ENCODE measurements at regions not wholly inside any gene's neighbourhood (a gene's known extent, or its start where the extent isn't known, plus 50 kb on each side); places are given as distances from the start of the nearest gene placed in this dataset.
A peak's percentile ranks its signal among the peaks of the same experiment; 100 is the strongest.

DNA sequence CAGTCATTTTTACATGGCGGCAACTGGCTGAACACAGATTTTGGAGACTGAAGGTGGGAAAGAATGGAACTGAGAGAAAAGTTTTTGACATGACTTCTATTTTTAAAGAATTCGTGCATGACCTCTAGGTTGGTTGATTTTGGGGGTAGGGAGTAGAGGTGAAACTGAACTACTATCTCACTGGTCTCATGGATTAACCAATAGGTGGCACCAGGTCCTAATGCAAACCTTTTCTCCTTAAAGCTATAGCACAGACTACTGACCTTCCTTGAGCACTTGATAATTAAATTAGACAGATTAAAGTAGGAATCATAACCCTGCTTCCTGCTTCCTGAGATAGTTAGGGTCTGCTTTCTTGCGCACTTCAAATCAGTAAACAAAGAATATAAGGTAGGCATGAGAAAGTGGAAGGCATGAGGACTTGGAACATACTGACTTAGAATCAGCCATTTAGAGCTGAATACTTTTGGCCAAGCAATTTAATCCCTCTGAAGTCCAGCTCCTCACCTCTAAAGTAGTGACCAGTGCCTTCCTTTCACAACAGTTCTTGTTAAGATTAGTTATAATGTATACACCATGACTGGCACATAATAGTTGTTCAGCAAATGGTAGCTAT, 206.0 kb downstream of the CENPF start:
- Histone ChIP-seq H3K36me3 (ENCODE audit: control insufficient read depth in 4 of 4, insufficient read depth in 4 of 4, low read length in 4 of 4) (no peaks in the 10 kb centered on the region), H3K4me1 (ENCODE audit: control insufficient read depth in 5 of 5, insufficient read depth in 5 of 5, low read length in 5 of 5) (no peaks in the 10 kb centered on the region), H3K9ac (ENCODE audit: insufficient read depth in 1 of 2, low read length in 2 of 2) (no peak overlapping the region), H3K4me3 (no peak overlapping the region), H3K9me3 (ENCODE audit: control insufficient read depth in 4 of 4, insufficient read depth in 3 of 4, low read length in 3 of 4) (peaks cover 0 to 6% (median 3%) of the 10 kb centered on the region in 4 donors), H3K27me3 (ENCODE audit: control insufficient read depth in 3 of 3, insufficient read depth in 3 of 3, low read length in 2 of 3) (no peaks in the 10 kb centered on the region), H3K27ac (ENCODE audit: low read depth in 1 of 2, low read length in 1 of 2) (no peak overlapping the region)
- WGBS, 2 donors: 61 to 66% methylated on average over 3 of the region's 3 CpGs
- ATAC-seq (ENCODE audit: insufficient read depth, low FRiP score) (no peak), DNase-seq (peak in 1 of 3 donors; percentile 3)
- TF ChIP-seq, protein P1, sequence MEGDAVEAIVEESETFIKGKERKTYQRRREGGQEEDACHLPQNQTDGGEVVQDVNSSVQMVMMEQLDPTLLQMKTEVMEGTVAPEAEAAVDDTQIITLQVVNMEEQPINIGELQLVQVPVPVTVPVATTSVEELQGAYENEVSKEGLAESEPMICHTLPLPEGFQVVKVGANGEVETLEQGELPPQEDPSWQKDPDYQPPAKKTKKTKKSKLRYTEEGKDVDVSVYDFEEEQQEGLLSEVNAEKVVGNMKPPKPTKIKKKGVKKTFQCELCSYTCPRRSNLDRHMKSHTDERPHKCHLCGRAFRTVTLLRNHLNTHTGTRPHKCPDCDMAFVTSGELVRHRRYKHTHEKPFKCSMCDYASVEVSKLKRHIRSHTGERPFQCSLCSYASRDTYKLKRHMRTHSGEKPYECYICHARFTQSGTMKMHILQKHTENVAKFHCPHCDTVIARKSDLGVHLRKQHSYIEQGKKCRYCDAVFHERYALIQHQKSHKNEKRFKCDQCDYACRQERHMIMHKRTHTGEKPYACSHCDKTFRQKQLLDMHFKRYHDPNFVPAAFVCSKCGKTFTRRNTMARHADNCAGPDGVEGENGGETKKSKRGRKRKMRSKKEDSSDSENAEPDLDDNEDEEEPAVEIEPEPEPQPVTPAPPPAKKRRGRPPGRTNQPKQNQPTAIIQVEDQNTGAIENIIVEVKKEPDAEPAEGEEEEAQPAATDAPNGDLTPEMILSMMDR (IDR thresholded peaks at IDR 0.05; ENCODE audit: control extremely low read depth, extremely low read depth): no peak

DNA sequence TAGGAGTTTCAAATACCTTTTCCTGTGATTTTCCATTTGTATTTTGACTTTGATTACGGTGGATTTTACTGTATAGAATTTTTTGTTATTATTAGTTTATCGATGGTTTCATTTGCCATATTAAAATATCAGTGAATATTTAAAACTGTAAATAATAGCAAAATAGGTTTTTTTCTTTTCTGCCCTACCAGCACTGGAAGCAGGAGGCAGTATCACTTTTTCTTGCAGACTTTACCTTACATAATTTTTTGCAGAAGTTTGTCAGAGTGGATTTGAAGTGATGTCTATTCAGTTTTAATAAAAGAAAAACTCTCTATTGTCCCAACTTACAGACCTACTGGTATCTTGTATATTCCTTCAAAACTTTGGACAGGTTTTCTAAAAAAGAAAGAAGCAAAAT, 213.6 kb downstream of the CENPF start:
- Histone ChIP-seq H3K9me3 (ENCODE audit: control insufficient read depth in 4 of 4, insufficient read depth in 3 of 4, low read length in 3 of 4) (no peaks in the 10 kb centered on the region), H3K27ac (ENCODE audit: low read depth in 1 of 2, low read length in 1 of 2) (no peak overlapping the region), H3K4me1 (ENCODE audit: control insufficient read depth in 5 of 5, insufficient read depth in 5 of 5, low read length in 5 of 5) (no peaks in the 10 kb centered on the region), H3K36me3 (ENCODE audit: control insufficient read depth in 4 of 4, insufficient read depth in 4 of 4, low read length in 4 of 4) (no peaks in the 10 kb centered on the region), H3K27me3 (ENCODE audit: control insufficient read depth in 3 of 3, insufficient read depth in 3 of 3, low read length in 2 of 3) (no peaks in the 10 kb centered on the region), H3K9ac (ENCODE audit: insufficient read depth in 1 of 2, low read length in 2 of 2) (no peak overlapping the region), H3K4me3 (no peak overlapping the region)
- 63 to 79% methylated on average over 2 of the region's 2 CpGs for WGBS, 2 donors
- no peak for DNase-seq
- TF ChIP-seq, protein P1 (IDR thresholded peaks at IDR 0.05; ENCODE audit: control extremely low read depth, extremely low read depth): no peak
- ATAC-seq (ENCODE audit: insufficient read depth, low FRiP score): no peak

DNA sequence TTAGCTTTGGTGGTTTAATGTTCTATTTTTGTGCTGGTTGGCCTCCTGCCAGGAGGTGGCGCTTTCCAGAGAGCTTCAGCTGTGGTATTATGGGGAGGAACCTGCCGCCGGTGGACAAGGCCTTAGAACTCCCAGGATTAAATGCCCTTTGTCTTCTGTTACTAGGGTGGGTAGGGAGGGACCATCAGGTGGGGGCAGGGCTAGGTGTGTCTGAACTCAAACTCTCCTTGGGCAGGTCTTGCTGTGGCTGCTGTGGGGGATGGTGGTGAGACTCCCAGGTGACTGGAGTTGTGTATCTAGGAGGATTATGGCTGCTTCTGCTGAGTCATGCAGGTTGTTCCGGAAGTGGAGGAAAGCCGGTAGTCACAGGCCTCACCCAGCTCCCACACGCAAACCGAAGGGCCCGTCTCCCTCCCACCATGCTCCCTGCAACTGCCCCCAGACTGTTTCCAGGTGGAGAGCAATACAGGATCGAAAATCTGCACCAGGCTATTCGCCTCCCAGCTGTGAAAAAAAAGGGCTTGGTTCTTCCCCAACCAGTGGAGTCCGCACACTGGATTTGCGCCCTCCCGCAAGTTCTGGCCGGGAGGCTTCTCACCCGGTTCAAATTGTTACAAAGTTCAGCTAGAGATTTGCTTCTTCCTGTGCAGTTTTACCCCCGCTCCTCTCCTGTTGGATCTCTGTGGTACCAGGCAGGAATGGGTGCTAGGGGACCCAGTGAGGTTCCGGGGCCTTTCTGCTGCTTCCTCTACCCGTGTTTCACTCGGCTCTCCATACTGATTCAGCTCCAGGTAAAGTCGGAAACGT, 220.5 kb downstream of the CENPF start:
- Histone ChIP-seq H3K9me3 (ENCODE audit: control insufficient read depth in 4 of 4, insufficient read depth in 3 of 4, low read length in 3 of 4) (peaks cover 0 to 3% (median under 1%) of the 10 kb centered on the region in 4 donors), H3K27ac (ENCODE audit: low read depth in 1 of 2, low read length in 1 of 2) (no peak overlapping the region), H3K36me3 (ENCODE audit: control insufficient read depth in 4 of 4, insufficient read depth in 4 of 4, low read length in 4 of 4) (no peaks in the 10 kb centered on the region), H3K27me3 (ENCODE audit: control insufficient read depth in 3 of 3, insufficient read depth in 3 of 3, low read length in 2 of 3) (no peaks in the 10 kb centered on the region), H3K4me3 (no peak overlapping the region), H3K4me1 (ENCODE audit: control insufficient read depth in 5 of 5, insufficient read depth in 5 of 5, low read length in 5 of 5) (no peaks in the 10 kb centered on the region), H3K9ac (ENCODE audit: insufficient read depth in 1 of 2, low read length in 2 of 2) (no peak overlapping the region)
- DNase-seq: no peak
- no peak for ATAC-seq (ENCODE audit: insufficient read depth, low FRiP score)
- TF ChIP-seq, protein P1 (IDR thresholded peaks at IDR 0.05; ENCODE audit: control extremely low read depth, extremely low read depth): no peak
- 88% methylated on average over 21 of the region's 21 CpGs for WGBS, 2 donors
